SK-N-MC (cell line): ENCODE measurements at regions not wholly inside any gene's neighbourhood (a gene's known extent, or its start where the extent isn't known, plus 50 kb on each side); places are given as distances from the start of the nearest gene placed in this dataset.

ENCODE experiments used
- EZH2 ChIP-seq: fragments of 200-600 bp; sonication (generic); IDR thresholded peaks from one replicate; pipeline ENCODE4 v1.6.1; 2017; ENCODE audit warnings: antibody characterized with exemption
- POLR2AphosphoS5 ChIP-seq: IDR thresholded peaks from 2 replicates; pipeline ENCODE4 v1.6.1; 2012; ENCODE audit warnings: mild to moderate bottlenecking, low read depth, low read length, borderline replicate concordance

GRCh38 chr16:60810250-60810649 is 1226.0 kb downstream of the CDH8 start:
- TF ChIP-seq EZH2 (no peak), POLR2AphosphoS5 (no peak)
